ENCODE measurements at regions not wholly inside any gene's neighbourhood (a gene's known extent, or its start where the extent isn't known, plus 50 kb on each side); places are given as distances from the start of the nearest gene placed in this dataset.

DNA sequence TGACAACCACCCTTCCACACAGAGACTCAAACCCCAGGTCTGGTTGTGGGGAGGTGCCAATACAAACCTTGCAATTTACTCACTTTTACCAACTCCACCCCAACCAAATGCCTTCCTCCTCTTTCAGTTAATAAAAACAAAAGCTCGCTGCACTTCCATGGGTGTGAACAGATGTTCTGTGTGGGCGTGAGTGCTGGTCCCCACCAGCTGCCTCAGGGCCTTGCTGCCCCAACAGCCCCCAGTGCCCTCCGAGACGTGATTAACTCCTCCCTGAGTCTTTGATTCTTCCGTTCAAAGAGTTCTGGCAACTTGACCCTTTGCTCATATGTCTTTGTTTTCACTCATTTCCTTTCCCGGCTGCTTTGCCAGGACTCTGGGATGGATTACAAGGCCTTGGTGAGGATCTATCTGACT lies 258.9 kb upstream of the CXCR4 start:
- Histone ChIP-seq H3K27ac (ENCODE audit: low read depth, low read length) (no peak overlapping the region), H3K4me1 (ENCODE audit: control insufficient read depth in 2 of 2, insufficient read depth in 2 of 2, low read length in 2 of 2) (peaks cover 6 to 24% of the 10 kb centered on the region in 2 donors)
- no peak for ATAC-seq

DNA sequence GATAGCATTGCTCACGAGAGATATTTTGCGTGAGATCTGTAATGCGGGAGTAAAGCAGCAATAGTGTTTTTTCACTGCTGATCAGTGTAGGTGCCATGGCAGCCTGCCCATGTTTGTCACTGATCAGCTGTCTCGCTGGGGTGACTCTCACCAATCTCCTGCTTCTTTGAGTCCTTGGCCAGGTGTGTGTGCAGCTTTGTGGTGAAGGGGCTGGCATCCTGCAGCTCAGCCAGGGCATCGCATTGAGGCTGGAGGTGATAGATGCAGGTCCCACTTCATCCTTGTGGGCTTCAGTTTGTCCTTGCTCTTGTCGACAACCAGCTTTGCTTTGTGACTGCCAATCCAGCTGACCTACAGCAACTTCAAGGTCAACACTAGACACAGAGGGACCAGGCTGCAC lies 258.3 kb upstream of the CXCR4 start:
- Mint-ChIP-seq H3K9me3 (peaks cover 0 to 5% (median 0%) of the 10 kb centered on the region in 11 donors), H3K27me3 (no peaks in the 10 kb centered on the region), H3K36me3 (peaks cover 0 to 16% (median 0%) of the 10 kb centered on the region in 5 donors), H3K4me1 (peaks cover 15 to 57% (median 38%) of the 10 kb centered on the region in 7 donors), H3K27ac (peak overlapping the region in 8 of 9 donors; percentile 0 to 92 (median 70)), H3K4me3 (no peak overlapping the region)
- intact Hi-C loops (cut with micrococcal nuclease), result loop anchor here (5.0 kb wide), 2 partner anchors 139 to 1459 kb away; partner anchors contain the start of gene CCNT2 (in 1 of the 2)
- no peak overlapping the region for H3K27ac ChIP-seq (ENCODE audit: low read depth, low read length)
- no peak overlapping the region for H3K4me3 ChIP-seq (ENCODE audit: low read length)
- no peaks in the 10 kb centered on the region for H3K36me3 ChIP-seq (ENCODE audit: control insufficient read depth in 2 of 3, insufficient read depth in 3 of 3, low read length in 3 of 3)
- H3K27me3 ChIP-seq (ENCODE audit: control insufficient read depth in 2 of 2, insufficient read depth in 2 of 2, low read length in 2 of 2), result no peaks in the 10 kb centered on the region
- CTCF ChIA-PET, result interaction anchor here (0.6 to 11.5 kb wide), 9 partner anchors 8 to 641 kb away, joined by 3 to 270 read pairs (median 4); no protein-coding TSS in a partner anchor
- peaks cover under 1 to 18% of the 10 kb centered on the region in 2 donors for H3K4me1 ChIP-seq (ENCODE audit: control insufficient read depth in 2 of 2, insufficient read depth in 2 of 2, low read length in 2 of 2)
- no peak for ATAC-seq
- peak in 1 of 9 donors; percentile 12 for DNase-seq
- H3K9me3 ChIP-seq (ENCODE audit: control insufficient read depth in 2 of 3, low read length in 3 of 3), result no peaks in the 10 kb centered on the region
- POLR2A ChIA-PET, result interaction anchor here (0.6 to 1.4 kb wide), 6 partner anchors 73 to 462 kb away, joined by 3 to 5 read pairs (median 4); no protein-coding TSS in a partner anchor

More for the DNA sequence above, 258.9 kb upstream of the CXCR4 start:
- H3K27me3 Mint-ChIP-seq, result no peaks in the 10 kb centered on the region
- H3K36me3 Mint-ChIP-seq, result peaks cover 0 to 16% (median 0%) of the 10 kb centered on the region in 5 donors
- peaks cover 20 to 63% (median 44%) of the 10 kb centered on the region in 7 donors for H3K4me1 Mint-ChIP-seq
- H3K4me3 ChIP-seq (ENCODE audit: low read length), result no peak overlapping the region
- peaks cover 0 to 5% (median 0%) of the 10 kb centered on the region in 11 donors for H3K9me3 Mint-ChIP-seq
- ChIA-PET POLR2A (interaction anchor here (0.6 to 1.5 kb wide), 9 partner anchors 8 to 462 kb away, joined by 3 to 5 read pairs (median 3); no protein-coding TSS in a partner anchor), CTCF (interaction anchor here (0.6 to 11.5 kb wide), 8 partner anchors 8 to 460 kb away, joined by 3 to 270 read pairs (median 4); no protein-coding TSS in a partner anchor)
- H3K9me3 ChIP-seq (ENCODE audit: control insufficient read depth in 2 of 3, low read length in 3 of 3), result no peaks in the 10 kb centered on the region
- H3K27ac Mint-ChIP-seq, result peak overlapping the region in 8 of 9 donors; percentile 0 to 92 (median 67)
- H3K27me3 ChIP-seq (ENCODE audit: control insufficient read depth in 2 of 2, insufficient read depth in 2 of 2, low read length in 2 of 2), result no peaks in the 10 kb centered on the region
- DNase-seq, result no peak
- H3K36me3 ChIP-seq (ENCODE audit: control insufficient read depth in 2 of 3, insufficient read depth in 3 of 3, low read length in 3 of 3), result no peaks in the 10 kb centered on the region
- peak overlapping the region in 1 of 10 donors; percentile 45 for H3K4me3 Mint-ChIP-seq
- intact Hi-C loops (cut with micrococcal nuclease), result loop anchor here (5.0 kb wide), 2 partner anchors 140 to 1460 kb away; partner anchors contain the start of gene CCNT2 (in 1 of the 2)

DNA sequence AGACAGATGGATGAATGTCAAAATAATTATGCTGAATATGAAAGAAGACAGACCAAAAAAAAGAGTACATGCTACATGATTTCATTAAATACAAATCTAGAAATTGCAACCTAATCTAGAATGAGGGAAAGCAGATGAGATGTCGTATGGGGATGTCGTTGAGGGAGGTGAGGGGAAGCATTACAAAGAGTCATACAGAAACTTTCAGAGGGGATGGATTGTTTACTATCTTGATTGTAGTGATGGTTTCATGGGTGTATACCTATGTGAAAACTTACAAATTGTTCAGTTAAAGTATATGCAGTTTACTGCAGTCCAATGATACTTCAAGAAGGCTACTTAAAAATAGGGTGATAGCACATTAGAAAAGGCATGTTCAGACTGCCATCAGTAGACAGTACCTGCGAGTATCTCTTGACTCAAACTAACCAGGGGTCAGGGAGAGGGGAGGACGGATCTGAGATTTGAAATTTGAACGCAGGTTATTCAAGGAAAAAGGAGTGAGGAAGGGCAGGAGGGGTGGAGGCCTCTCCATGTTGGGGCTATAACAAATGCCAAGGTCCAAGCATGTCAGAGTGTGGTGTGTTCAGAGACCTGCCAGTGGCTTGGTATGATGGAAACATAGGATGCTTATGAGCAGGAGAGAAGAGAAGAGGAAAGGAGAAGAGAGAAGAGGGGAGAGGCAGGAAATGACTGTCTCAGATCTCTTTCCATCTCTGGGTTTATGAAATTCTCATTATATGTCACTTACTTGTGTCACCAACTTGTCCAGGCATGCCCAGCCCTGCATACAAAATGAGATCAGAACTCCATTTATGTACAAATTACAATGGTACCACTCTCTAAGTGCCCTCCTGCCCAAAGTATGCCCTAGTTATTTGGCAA lies 257.3 kb upstream of the CXCR4 start:
- peak overlapping the region in 1 of 10 donors; percentile 64 for H3K4me3 Mint-ChIP-seq
- intact Hi-C loops (cut with micrococcal nuclease), result loop anchor here (1.0 to 5.0 kb wide), 3 partner anchors 48 to 1458 kb away; partner anchors contain the start of gene CCNT2 (in 1 of the 2)
- peaks cover 15 to 51% (median 34%) of the 10 kb centered on the region in 7 donors for H3K4me1 Mint-ChIP-seq
- no peaks in the 10 kb centered on the region for H3K36me3 ChIP-seq (ENCODE audit: control insufficient read depth in 2 of 3, insufficient read depth in 3 of 3, low read length in 3 of 3)
- H3K9me3 ChIP-seq (ENCODE audit: control insufficient read depth in 2 of 3, low read length in 3 of 3), result no peaks in the 10 kb centered on the region
- POLR2A ChIA-PET, result interaction anchor here (1.2 to 1.3 kb wide), 2 partner anchors 121 to 247 kb away, joined by 3 to 5 read pairs; no protein-coding TSS in a partner anchor
- H3K36me3 Mint-ChIP-seq, result peaks cover 0 to 18% (median 0%) of the 10 kb centered on the region in 5 donors
- H3K27ac ChIP-seq (ENCODE audit: low read depth, low read length), result no peak overlapping the region
- CTCF ChIA-PET, result interaction anchor here (0.6 to 11.5 kb wide), 6 partner anchors 9 to 640 kb away, joined by 3 to 270 read pairs (median 3); no protein-coding TSS in a partner anchor
- no peak overlapping the region for H3K4me3 ChIP-seq (ENCODE audit: low read length)
- DNase-seq, result no peak
- ATAC-seq, result no peak
- peaks cover 0 to 17% of the 10 kb centered on the region in 2 donors for H3K4me1 ChIP-seq (ENCODE audit: control insufficient read depth in 2 of 2, insufficient read depth in 2 of 2, low read length in 2 of 2)
- H3K27ac Mint-ChIP-seq, result peak overlapping the region in 8 of 9 donors; percentile 0 to 90 (median 62)
- peaks cover 0 to 5% (median 0%) of the 10 kb centered on the region in 11 donors for H3K9me3 Mint-ChIP-seq
- H3K27me3 Mint-ChIP-seq, result peaks cover 0 to 3% (median 0%) of the 10 kb centered on the region in 5 donors
- H3K27me3 ChIP-seq (ENCODE audit: control insufficient read depth in 2 of 2, insufficient read depth in 2 of 2, low read length in 2 of 2), result no peaks in the 10 kb centered on the region

DNA sequence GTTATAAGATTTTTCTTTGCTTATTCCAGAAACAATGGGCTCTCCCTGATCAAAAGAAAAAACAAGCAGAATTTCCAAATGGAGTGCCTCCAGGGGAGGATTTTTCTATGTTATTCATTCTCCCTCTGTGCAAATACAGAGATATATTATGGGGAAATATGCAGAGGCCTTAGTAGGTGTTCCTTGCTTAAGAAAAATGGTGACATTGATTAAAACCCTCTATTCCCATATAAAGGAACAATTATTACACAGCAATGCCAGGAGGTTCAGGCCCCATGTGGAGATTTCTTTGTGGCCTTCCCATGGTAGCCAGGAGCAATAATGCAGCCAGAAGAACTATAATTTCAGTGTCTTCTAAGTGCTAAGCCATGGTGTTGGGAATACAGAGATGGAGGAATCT lies 255.9 kb upstream of the CXCR4 start:
- peaks cover 0 to 21% (median 0%) of the 10 kb centered on the region in 5 donors for H3K36me3 Mint-ChIP-seq
- DNase-seq, result no peak
- Histone ChIP-seq H3K4me3 (ENCODE audit: low read length) (no peak overlapping the region), H3K27me3 (ENCODE audit: control insufficient read depth in 2 of 2, insufficient read depth in 2 of 2, low read length in 2 of 2) (no peaks in the 10 kb centered on the region), H3K4me1 (ENCODE audit: control insufficient read depth in 2 of 2, insufficient read depth in 2 of 2, low read length in 2 of 2) (peaks cover 0 to 17% of the 10 kb centered on the region in 2 donors), H3K27ac (ENCODE audit: low read depth, low read length) (no peak overlapping the region), H3K36me3 (ENCODE audit: control insufficient read depth in 2 of 3, insufficient read depth in 3 of 3, low read length in 3 of 3) (no peaks in the 10 kb centered on the region), H3K9me3 (ENCODE audit: control insufficient read depth in 2 of 3, low read length in 3 of 3) (no peaks in the 10 kb centered on the region)
- no peak overlapping the region for H3K27ac Mint-ChIP-seq
- CTCF ChIA-PET, result no interaction called here
- peaks cover 0 to 8% (median 0%) of the 10 kb centered on the region in 11 donors for H3K9me3 Mint-ChIP-seq
- ATAC-seq, result no peak
- POLR2A ChIA-PET, result no interaction called here
- intact Hi-C loops (cut with micrococcal nuclease), result no loop called here
- peaks cover 15 to 46% (median 35%) of the 10 kb centered on the region in 7 donors for H3K4me1 Mint-ChIP-seq
- H3K4me3 Mint-ChIP-seq, result no peak overlapping the region
- H3K27me3 Mint-ChIP-seq, result peaks cover 0 to 5% (median 0%) of the 10 kb centered on the region in 5 donors

DNA sequence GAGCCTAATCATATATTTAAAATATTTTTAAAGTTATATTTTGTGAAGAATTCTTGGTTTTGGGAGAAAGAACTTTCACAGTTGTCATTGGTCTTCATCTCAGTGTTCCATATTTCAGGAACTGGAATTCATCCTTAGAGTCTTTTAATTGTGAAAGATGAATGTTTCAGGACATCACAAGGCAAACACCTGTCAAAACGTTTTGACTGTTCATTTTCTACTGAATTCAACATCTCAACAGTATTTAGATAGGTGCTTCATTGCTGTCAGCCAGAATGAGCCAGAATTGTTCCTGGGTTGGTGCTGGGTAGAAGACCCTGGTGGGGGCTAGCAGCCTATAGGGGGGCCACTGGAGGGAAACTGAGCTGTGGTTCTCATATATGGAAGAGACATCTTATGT lies 255.1 kb upstream of the CXCR4 start:
- no peak for ATAC-seq
- ChIA-PET POLR2A (interaction anchor here (0.6 kb wide), 1 partner anchor 256 kb away, joined by 4 read pairs; no protein-coding TSS in a partner anchor), CTCF (no interaction called here)
- Mint-ChIP-seq H3K4me1 (peaks cover 15 to 39% (median 34%) of the 10 kb centered on the region in 7 donors), H3K27me3 (peaks cover 0 to 5% (median 0%) of the 10 kb centered on the region in 5 donors), H3K27ac (no peak overlapping the region), H3K4me3 (no peak overlapping the region), H3K9me3 (peaks cover 0 to 8% (median 0%) of the 10 kb centered on the region in 11 donors), H3K36me3 (peaks cover 0 to 24% (median 0%) of the 10 kb centered on the region in 5 donors)
- DNase-seq, result no peak
- Histone ChIP-seq H3K36me3 (ENCODE audit: control insufficient read depth in 2 of 3, insufficient read depth in 3 of 3, low read length in 3 of 3) (no peaks in the 10 kb centered on the region), H3K27ac (ENCODE audit: low read depth, low read length) (no peak overlapping the region), H3K27me3 (ENCODE audit: control insufficient read depth in 2 of 2, insufficient read depth in 2 of 2, low read length in 2 of 2) (no peaks in the 10 kb centered on the region), H3K4me3 (ENCODE audit: low read length) (no peak overlapping the region), H3K4me1 (ENCODE audit: control insufficient read depth in 2 of 2, insufficient read depth in 2 of 2, low read length in 2 of 2) (peaks cover 0 to 17% of the 10 kb centered on the region in 2 donors), H3K9me3 (ENCODE audit: control insufficient read depth in 2 of 3, low read length in 3 of 3) (no peaks in the 10 kb centered on the region)
- intact Hi-C loops (cut with micrococcal nuclease), result no loop called here

DNA sequence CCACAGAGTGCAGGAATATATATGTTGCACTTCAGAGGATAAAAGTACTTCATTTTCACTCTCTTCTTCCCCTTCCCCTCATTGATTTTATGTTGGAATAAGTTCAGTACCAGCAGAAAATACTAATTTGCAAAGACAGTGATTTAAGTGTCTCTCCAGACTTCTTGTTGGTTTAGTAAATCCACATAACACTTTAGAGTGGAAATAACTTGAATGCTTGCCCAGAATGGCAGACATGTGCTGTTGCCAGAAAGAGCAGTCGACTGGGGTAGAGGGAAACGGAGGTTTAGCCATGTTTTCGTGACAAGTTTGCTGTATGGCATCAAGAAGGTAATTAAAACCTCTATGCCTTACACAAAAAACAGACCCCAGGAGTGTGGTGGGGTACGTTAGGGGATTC lies 246.0 kb upstream of the CXCR4 start:
- H3K27ac Mint-ChIP-seq, result no peak overlapping the region
- CTCF ChIA-PET, result no interaction called here
- intact Hi-C loops (cut with micrococcal nuclease), result no loop called here

More for the DNA sequence above, 246.0 kb upstream of the CXCR4 start:
- no peaks in the 10 kb centered on the region for H3K9me3 ChIP-seq (ENCODE audit: control insufficient read depth in 2 of 3, low read length in 3 of 3)
- no peak for ATAC-seq
- no peaks in the 10 kb centered on the region for H3K36me3 ChIP-seq (ENCODE audit: control insufficient read depth in 2 of 3, insufficient read depth in 3 of 3, low read length in 3 of 3)
- no peak for DNase-seq
- Mint-ChIP-seq H3K27me3 (peaks cover 0 to 6% (median 0%) of the 10 kb centered on the region in 5 donors), H3K4me1 (peaks cover 0 to 34% (median 6%) of the 10 kb centered on the region in 7 donors), H3K9me3 (peaks cover 0 to 10% (median 4%) of the 10 kb centered on the region in 11 donors), H3K4me3 (no peak overlapping the region), H3K36me3 (peaks cover 0 to 14% (median 3%) of the 10 kb centered on the region in 5 donors)
- no peak overlapping the region for H3K4me3 ChIP-seq (ENCODE audit: low read length)
- POLR2A ChIA-PET, result no interaction called here
- H3K27me3 ChIP-seq (ENCODE audit: control insufficient read depth in 2 of 2, insufficient read depth in 2 of 2, low read length in 2 of 2), result no peaks in the 10 kb centered on the region
- no peak overlapping the region for H3K27ac ChIP-seq (ENCODE audit: low read depth, low read length)
- peaks cover 0 to 4% of the 10 kb centered on the region in 2 donors for H3K4me1 ChIP-seq (ENCODE audit: control insufficient read depth in 2 of 2, insufficient read depth in 2 of 2, low read length in 2 of 2)

Data from naive thymus-derived CD4-positive, alpha-beta T cell (primary cell).